ENCODE measurements at regions not wholly inside any gene's neighbourhood (a gene's known extent, or its start where the extent isn't known, plus 50 kb on each side); places are given as distances from the start of the nearest gene placed in this dataset.

GRCh38 chr5:57035955-57036354 lies 84.0 kb upstream of the MIER3 start:
- TF ChIP-seq CTCF (IDR thresholded peaks at IDR 0.05; ENCODE audit: borderline replicate concordance, extremely low read depth, low read length, poor library complexity, severe bottlenecking) (no peak), EZH2 (IDR thresholded peaks at IDR 0.05; ENCODE audit: borderline replicate concordance, low read depth, low read length, severe bottlenecking) (no peak)

Data from DND-41 (cell line).